ENCODE measurements at regions not wholly inside any gene's neighbourhood (a gene's known extent, or its start where the extent isn't known, plus 50 kb on each side); places are given as distances from the start of the nearest gene placed in this dataset.
A peak's percentile ranks its signal among the peaks of the same experiment; 100 is the strongest.
"Not testable (repeated sequence)": the region's sequence is repeated elsewhere in the genome, so short reads cannot be mapped to it uniquely, and the experiment has no call there.

GRCh38 chr12:125314051-125314755 is 249.0 kb downstream of the AACS start:
- DNase-seq = no peak

- DNase-seq = no peak
Observed at GRCh38 chr12:125315771-125316170, 250.5 kb downstream of the AACS start.

- no peak for DNase-seq
Observed at GRCh38 chr12:125320177-125320576, 254.9 kb downstream of the AACS start.

- no peak for DNase-seq
Observed at GRCh38 chr12:125324861-125325490, 259.7 kb downstream of the AACS start.

- no peak for DNase-seq
Observed at GRCh38 chr12:125329239-125330102, 264.2 kb downstream of the AACS start.

GRCh38 chr12:125330645-125331341 is 265.6 kb downstream of the AACS start:
- DNase-seq = peak; percentile 8

GRCh38 chr12:125331342-125332052 is 266.3 kb downstream of the AACS start:
- DNase-seq = no peak

GRCh38 chr12:125332900-125333299 is 267.7 kb downstream of the AACS start:
- no peak for DNase-seq

- no peak for DNase-seq
Observed at GRCh38 chr12:125336246-125336645, 271.0 kb downstream of the AACS start.

GRCh38 chr12:125340791-125341190 is 275.6 kb downstream of the AACS start:
- DNase-seq = no peak

- DNase-seq = no peak
Observed at GRCh38 chr12:125341422-125341821, 276.2 kb downstream of the AACS start.

GRCh38 chr12:125343649-125344048 is 278.4 kb downstream of the AACS start:
- no peak for DNase-seq

- no peak for DNase-seq
Observed at GRCh38 chr12:125346362-125346761, 281.1 kb downstream of the AACS start.

GRCh38 chr12:125351788-125352187 is 286.6 kb downstream of the AACS start:
- DNase-seq = no peak

- DNase-seq = not testable (repeated sequence)
Observed at GRCh38 chr12:125353002-125353401, 287.8 kb downstream of the AACS start.

- no peak for DNase-seq
Observed at GRCh38 chr12:125353871-125354270, 288.6 kb downstream of the AACS start.

GRCh38 chr12:125355614-125356013 is 290.4 kb downstream of the AACS start:
- DNase-seq = no peak

- DNase-seq = no peak
Observed at GRCh38 chr12:125356111-125356510, 290.9 kb downstream of the AACS start.

- DNase-seq = no peak
Observed at GRCh38 chr12:125357561-125357960, 292.3 kb downstream of the AACS start.

GRCh38 chr12:125360540-125360939 is 295.3 kb downstream of the AACS start:
- DNase-seq = no peak

GRCh38 chr12:125371033-125371432 is 305.8 kb downstream of the AACS start:
- no peak for DNase-seq

GRCh38 chr12:125372085-125372484 is 306.9 kb downstream of the AACS start:
- DNase-seq = no peak
